Trophoblast cell (in vitro differentiated cells and primary cell): ENCODE measurements at regions not wholly inside any gene's neighbourhood (a gene's known extent, or its start where the extent isn't known, plus 50 kb on each side); places are given as distances from the start of the nearest gene placed in this dataset.

Experiments used
- DNase-seq, 2 donors: peaks; one replicate each; pipeline ENCODE4 v3.0.0-alpha.2; 2016
- H2AFZ ChIP-seq: 2 replicates; pipeline ENCODE4 v1.6.1; 2013; ENCODE audit warnings: low read length, moderate library complexity, mild to moderate bottlenecking; ENCODE audit not compliant: insufficient read depth, poor library complexity
- H2AK5ac ChIP-seq: 2 replicates; pipeline ENCODE4 v1.6.1; 2013; ENCODE audit warnings: mild to moderate bottlenecking, low read length
- H2BK120ac ChIP-seq: 2 replicates; pipeline ENCODE4 v1.6.1; 2013; ENCODE audit warnings: low read length, mild to moderate bottlenecking, moderate library complexity; ENCODE audit not compliant: insufficient read depth, poor library complexity
- H2BK12ac ChIP-seq: 2 replicates; pipeline ENCODE4 v1.6.1; 2013; ENCODE audit warnings: mild to moderate bottlenecking, low read length, moderate library complexity
- H2BK5ac ChIP-seq: 2 replicates; pipeline ENCODE4 v1.6.1; 2013; ENCODE audit warnings: low read length, low read depth, moderate library complexity, mild to moderate bottlenecking; ENCODE audit not compliant: poor library complexity
- H3K14ac ChIP-seq: 2 replicates; pipeline ENCODE4 v1.6.1; 2013; ENCODE audit warnings: mild to moderate bottlenecking, low read length
- H3K18ac ChIP-seq: 2 replicates; pipeline ENCODE4 v1.6.1; 2013; ENCODE audit warnings: mild to moderate bottlenecking, low read length
- H3K23ac ChIP-seq: 2 replicates; pipeline ENCODE4 v1.6.1; 2013; ENCODE audit warnings: low read length
- H3K27ac ChIP-seq: 2 replicates; pipeline ENCODE4 v1.5.1; 2013; ENCODE audit warnings: low read depth, mild to moderate bottlenecking, inconsistent platforms, low read length, moderate library complexity
- H3K27me3 ChIP-seq: 2 replicates; pipeline ENCODE4 v1.6.1; 2013; ENCODE audit warnings: inconsistent platforms, mild to moderate bottlenecking, low read length, moderate library complexity; ENCODE audit not compliant: insufficient read depth
- H3K36me3 ChIP-seq, 2 experiments: 1 replicate in 1 of 2; 2 replicates in 1 of 2; pipeline ENCODE4 v1.6.1; 2013; ENCODE audit warnings: low read length in 2 of 2, mild to moderate bottlenecking in 2 of 2, moderate library complexity in 1 of 2; ENCODE audit not compliant: insufficient read depth in 2 of 2, control insufficient read depth in 1 of 2
- H3K4ac ChIP-seq: 2 replicates; pipeline ENCODE4 v1.6.1; 2013; ENCODE audit warnings: low read depth, mild to moderate bottlenecking, low read length, moderate library complexity
- H3K4me1 ChIP-seq, 2 experiments: 1 replicate in 1 of 2; 2 replicates in 1 of 2; pipeline ENCODE4 v1.6.1; 2013; ENCODE audit warnings: low read length in 2 of 2, mild to moderate bottlenecking in 2 of 2, moderate library complexity in 1 of 2; ENCODE audit not compliant: insufficient read depth in 2 of 2, control insufficient read depth in 1 of 2
- H3K4me2 ChIP-seq: 2 replicates; pipeline ENCODE4 v1.6.1; 2013; ENCODE audit warnings: inconsistent platforms, mild to moderate bottlenecking, low read length, moderate library complexity
- H3K4me3 ChIP-seq: 2 replicates; pipeline ENCODE4 v1.5.1; 2013; ENCODE audit warnings: mild to moderate bottlenecking, low read depth, low read length, inconsistent platforms
- H3K79me1 ChIP-seq: one replicate; pipeline ENCODE4 v1.6.1; 2013; ENCODE audit warnings: low read length
- H3K79me2 ChIP-seq: 2 replicates; pipeline ENCODE4 v1.6.1; 2013; ENCODE audit warnings: low read length, mild to moderate bottlenecking; ENCODE audit not compliant: control insufficient read depth, insufficient read depth, poor library complexity
- H3K9ac ChIP-seq: 2 replicates; pipeline ENCODE4 v1.6.1; 2013; ENCODE audit warnings: mild to moderate bottlenecking, low read length
- H3K9me3 ChIP-seq: 2 replicates; pipeline ENCODE4 v1.6.1; 2013; ENCODE audit warnings: low read depth, mild to moderate bottlenecking, control low read depth, inconsistent platforms, low read length; ENCODE audit not compliant: insufficient read depth
- H4K12ac ChIP-seq: 2 replicates; pipeline ENCODE4 v1.6.1; 2013; ENCODE audit warnings: low read depth, mild to moderate bottlenecking, low read length, moderate library complexity
- H4K8ac ChIP-seq: 2 replicates; pipeline ENCODE4 v1.6.1; 2013; ENCODE audit warnings: low read depth, mild to moderate bottlenecking, low read length, moderate library complexity
- H4K91ac ChIP-seq: one replicate; pipeline ENCODE4 v1.6.1; 2013; ENCODE audit warnings: low read depth, mild to moderate bottlenecking, low read length, moderate library complexity
- WGBS: extraction: QIAGEN DNeasy Blood & Tissue Kit; methylation state at CpG from one replicate; pipeline ENCODE4 v1.1.7; 2013; ENCODE audit warnings: missing lambda C conversion rate; ENCODE audit not compliant: insufficient read length, insufficient coverage; ENCODE audit errors: extremely low coverage; 5-methylcytosine and 5-hydroxymethylcytosine counted together

- Histone ChIP-seq H3K79me1 (no peaks in the 10 kb centered on the region), H3K14ac (no peak overlapping the region), H2BK12ac (no peak overlapping the region), H3K36me3 (no peaks in the 10 kb centered on the region), H3K18ac (no peak overlapping the region), H3K27me3 (no peaks in the 10 kb centered on the region), H3K4me1 (no peaks in the 10 kb centered on the region), H3K9ac (no peak overlapping the region), H2AK5ac (no peak overlapping the region), H2BK5ac (no peak overlapping the region), H2BK120ac (no peak overlapping the region), H3K4ac (no peak overlapping the region), H4K8ac (no peak overlapping the region), H3K27ac (no peak overlapping the region), H3K23ac (no peak overlapping the region), H4K91ac (no peak overlapping the region), H3K4me3 (no peak overlapping the region), H4K12ac (no peak overlapping the region), H3K79me2 (no peaks in the 10 kb centered on the region), H3K4me2 (no peak overlapping the region), H2AFZ (no peak overlapping the region), H3K9me3 (no peaks in the 10 kb centered on the region)
- WGBS: no CpG with 5 or more reads among the region's 3 CpGs
- DNase-seq: peak; percentile 40 to 70
Measured at GRCh38 chr1:172883387-172883791, 167.4 kb downstream of the TNFSF18 start.

GRCh38 chr1:172883844-172884243 lies 166.9 kb downstream of the TNFSF18 start:
- Histone ChIP-seq H3K23ac (no peak overlapping the region), H2BK120ac (no peak overlapping the region), H3K18ac (no peak overlapping the region), H4K91ac (no peak overlapping the region), H3K27me3 (no peaks in the 10 kb centered on the region), H2AK5ac (no peak overlapping the region), H2BK5ac (no peak overlapping the region), H4K12ac (no peak overlapping the region), H3K4ac (no peak overlapping the region), H2AFZ (no peak overlapping the region), H4K8ac (no peak overlapping the region), H3K36me3 (no peaks in the 10 kb centered on the region), H3K4me1 (no peaks in the 10 kb centered on the region), H3K9ac (no peak overlapping the region), H3K9me3 (no peaks in the 10 kb centered on the region), H3K27ac (no peak overlapping the region), H2BK12ac (no peak overlapping the region), H3K79me2 (no peaks in the 10 kb centered on the region), H3K4me2 (no peak overlapping the region), H3K4me3 (no peak overlapping the region), H3K14ac (no peak overlapping the region), H3K79me1 (no peaks in the 10 kb centered on the region)
- DNase-seq: no peak
- WGBS: no CpG with 5 or more reads among the region's 1 CpG

- no peak overlapping the region for H2BK12ac ChIP-seq
Measured at GRCh38 chr1:172885411-172885810, 165.3 kb downstream of the TNFSF18 start.

GRCh38 chr1:172885971-172886370 lies 164.8 kb downstream of the TNFSF18 start:
- Histone ChIP-seq H4K8ac (no peak overlapping the region), H4K12ac (no peak overlapping the region), H3K79me2 (no peaks in the 10 kb centered on the region), H3K79me1 (no peaks in the 10 kb centered on the region), H3K27ac (no peak overlapping the region), H3K4me3 (no peak overlapping the region), H3K36me3 (no peaks in the 10 kb centered on the region), H2BK5ac (no peak overlapping the region), H3K4me1 (no peaks in the 10 kb centered on the region), H4K91ac (no peak overlapping the region), H3K4me2 (no peak overlapping the region), H2BK12ac (no peak overlapping the region), H3K23ac (no peak overlapping the region), H2BK120ac (no peak overlapping the region), H2AFZ (no peak overlapping the region), H3K4ac (no peak overlapping the region), H3K9me3 (no peaks in the 10 kb centered on the region), H3K14ac (no peak overlapping the region), H3K18ac (no peak overlapping the region), H2AK5ac (no peak overlapping the region), H3K9ac (no peak overlapping the region), H3K27me3 (no peaks in the 10 kb centered on the region)
- no CpG with 5 or more reads among the region's 1 CpG for WGBS
- DNase-seq: no peak

More at GRCh38 chr1:172885411-172885810, 165.3 kb downstream of the TNFSF18 start:
- Histone ChIP-seq H3K79me1 (no peaks in the 10 kb centered on the region), H4K12ac (no peak overlapping the region), H3K4ac (no peak overlapping the region), H3K27ac (no peak overlapping the region), H2AFZ (no peak overlapping the region), H4K91ac (no peak overlapping the region), H3K9me3 (no peaks in the 10 kb centered on the region), H3K18ac (no peak overlapping the region), H2AK5ac (no peak overlapping the region), H3K14ac (no peak overlapping the region), H2BK120ac (no peak overlapping the region), H3K36me3 (no peaks in the 10 kb centered on the region), H4K8ac (no peak overlapping the region), H3K9ac (no peak overlapping the region), H3K4me2 (no peak overlapping the region), H3K27me3 (no peaks in the 10 kb centered on the region), H3K4me3 (no peak overlapping the region), H2BK5ac (no peak overlapping the region), H3K23ac (no peak overlapping the region), H3K79me2 (no peaks in the 10 kb centered on the region), H3K4me1 (no peaks in the 10 kb centered on the region)
- no peak for DNase-seq
